Activated naive CD4-positive, alpha-beta T cell treated with anti-CD3 and anti-CD28 coated beads for 36 hours (primary cell): ENCODE measurements at regions not wholly inside any gene's neighbourhood (a gene's known extent, or its start where the extent isn't known, plus 50 kb on each side); places are given as distances from the start of the nearest gene placed in this dataset.
"Not testable (repeated sequence)": the region's sequence is repeated elsewhere in the genome, so short reads cannot be mapped to it uniquely, and the experiment has no call there.

Source experiments
- CTCF ChIA-PET: fragments of 350-600 bp; sonication (Branson Sonifier 250); formaldehyde crosslinking; loops from one replicate; lab custom pipeline; 2021; ENCODE audit warnings: antibody characterized with exemption; lab: Charles Lee
- DNase-seq: peaks from one replicate; pipeline ENCODE4 v3.0.0-alpha.2; 2020
- H3K27ac Mint-ChIP-seq: one replicate; pipeline ENCODE4 v1.8.0; 2021; ENCODE audit warnings: mild to moderate bottlenecking, mixed read lengths
- H3K27me3 Mint-ChIP-seq: one replicate; pipeline ENCODE4 v1.8.0; 2021; ENCODE audit warnings: low read depth, mixed read lengths
- H3K36me3 Mint-ChIP-seq: one replicate; pipeline ENCODE4 v1.8.0; 2021; ENCODE audit warnings: low read depth, mixed read lengths
- H3K4me1 Mint-ChIP-seq: one replicate; pipeline ENCODE4 v1.8.0; 2021; ENCODE audit warnings: low read depth, mixed read lengths
- H3K4me3 Mint-ChIP-seq: one replicate; pipeline ENCODE4 v1.8.0; 2021; ENCODE audit warnings: mild to moderate bottlenecking, moderate library complexity, mixed read lengths
- H3K9me3 Mint-ChIP-seq: one replicate; pipeline ENCODE4 v1.8.0; 2021; ENCODE audit warnings: mixed read lengths
- intact Hi-C: fragments of 100-400 bp; cut with micrococcal nuclease; formaldehyde crosslinking; loops from one replicate; pipeline ENCODE4 v1.15.1; 2023

GRCh38 chrX:522456-522855 is 108.1 kb upstream of the SHOX start:
- no peak overlapping the region for H3K27ac Mint-ChIP-seq
- H3K27me3 Mint-ChIP-seq = peaks cover 8% of the 10 kb centered on the region
- intact Hi-C loops = no loop called here
- no peak for DNase-seq
- H3K9me3 Mint-ChIP-seq = peaks cover 12% of the 10 kb centered on the region
- CTCF ChIA-PET = no interaction called here
- no peak overlapping the region for H3K4me3 Mint-ChIP-seq
- no peaks in the 10 kb centered on the region for H3K36me3 Mint-ChIP-seq
- H3K4me1 Mint-ChIP-seq = no peaks in the 10 kb centered on the region

- H3K4me3 Mint-ChIP-seq = no peak overlapping the region
- peaks cover 6% of the 10 kb centered on the region for H3K27me3 Mint-ChIP-seq
- CTCF ChIA-PET = no interaction called here
- peaks cover 18% of the 10 kb centered on the region for H3K9me3 Mint-ChIP-seq
- no peak overlapping the region for H3K27ac Mint-ChIP-seq
- intact Hi-C loops = no loop called here
- H3K36me3 Mint-ChIP-seq = no peaks in the 10 kb centered on the region
- no peaks in the 10 kb centered on the region for H3K4me1 Mint-ChIP-seq
- DNase-seq = no peak
Measured at GRCh38 chrX:525134-525533, 105.5 kb upstream of the SHOX start.

GRCh38 chrX:526295-527224 is 104.0 kb upstream of the SHOX start:
- Mint-ChIP-seq H3K36me3 (no peaks in the 10 kb centered on the region), H3K27ac (no peak overlapping the region), H3K4me3 (no peak overlapping the region), H3K9me3 (peaks cover 17% of the 10 kb centered on the region), H3K27me3 (peaks cover 4% of the 10 kb centered on the region), H3K4me1 (no peaks in the 10 kb centered on the region)
- intact Hi-C loops = no loop called here
- no peak for DNase-seq
- CTCF ChIA-PET = no interaction called here

GRCh38 chrX:530726-531610 is 99.6 kb upstream of the SHOX start:
- DNase-seq = no peak
- CTCF ChIA-PET = no interaction called here
- Mint-ChIP-seq H3K36me3 (no peaks in the 10 kb centered on the region), H3K9me3 (peaks cover 11% of the 10 kb centered on the region), H3K4me1 (no peaks in the 10 kb centered on the region), H3K27me3 (peaks cover 4% of the 10 kb centered on the region), H3K4me3 (no peak overlapping the region), H3K27ac (no peak overlapping the region)
- intact Hi-C loops = no loop called here

GRCh38 chrX:531611-531936 is 99.0 kb upstream of the SHOX start:
- CTCF ChIA-PET = no interaction called here
- Mint-ChIP-seq H3K4me1 (no peaks in the 10 kb centered on the region), H3K27me3 (no peaks in the 10 kb centered on the region), H3K9me3 (peaks cover 9% of the 10 kb centered on the region), H3K36me3 (no peaks in the 10 kb centered on the region), H3K27ac (no peak overlapping the region), H3K4me3 (no peak overlapping the region)
- intact Hi-C loops = no loop called here
- DNase-seq = no peak

GRCh38 chrX:534804-535203 is 95.8 kb upstream of the SHOX start:
- DNase-seq = no peak
- Mint-ChIP-seq H3K36me3 (peaks cover 1% of the 10 kb centered on the region), H3K27ac (no peak overlapping the region), H3K4me3 (no peak overlapping the region), H3K9me3 (peaks cover 2% of the 10 kb centered on the region), H3K27me3 (no peaks in the 10 kb centered on the region), H3K4me1 (no peaks in the 10 kb centered on the region)
- CTCF ChIA-PET = no interaction called here
- intact Hi-C loops = no loop called here

- no peaks in the 10 kb centered on the region for H3K4me1 Mint-ChIP-seq
- H3K27me3 Mint-ChIP-seq = no peaks in the 10 kb centered on the region
- H3K4me3 Mint-ChIP-seq = no peak overlapping the region
- H3K9me3 Mint-ChIP-seq = peaks cover 1% of the 10 kb centered on the region
- H3K36me3 Mint-ChIP-seq = peaks cover 1% of the 10 kb centered on the region
- intact Hi-C loops = no loop called here
- H3K27ac Mint-ChIP-seq = no peak overlapping the region
- DNase-seq = no peak
- CTCF ChIA-PET = no interaction called here
Measured at GRCh38 chrX:536616-537015, 94.0 kb upstream of the SHOX start.

- no peak overlapping the region for H3K4me3 Mint-ChIP-seq
- CTCF ChIA-PET = no interaction called here
- no peak for DNase-seq
- no peaks in the 10 kb centered on the region for H3K27me3 Mint-ChIP-seq
- H3K36me3 Mint-ChIP-seq = peaks cover 1% of the 10 kb centered on the region
- H3K9me3 Mint-ChIP-seq = peaks cover 1% of the 10 kb centered on the region
- H3K4me1 Mint-ChIP-seq = no peaks in the 10 kb centered on the region
- intact Hi-C loops = no loop called here
- H3K27ac Mint-ChIP-seq = no peak overlapping the region
Measured at GRCh38 chrX:537151-537550, 93.4 kb upstream of the SHOX start.

GRCh38 chrX:538311-538710 is 92.3 kb upstream of the SHOX start:
- H3K36me3 Mint-ChIP-seq = peaks cover 1% of the 10 kb centered on the region
- intact Hi-C loops = no loop called here
- H3K9me3 Mint-ChIP-seq = peaks cover 1% of the 10 kb centered on the region
- H3K27me3 Mint-ChIP-seq = no peaks in the 10 kb centered on the region
- CTCF ChIA-PET = no interaction called here
- no peak for DNase-seq
- no peak overlapping the region for H3K27ac Mint-ChIP-seq
- H3K4me1 Mint-ChIP-seq = no peaks in the 10 kb centered on the region
- no peak overlapping the region for H3K4me3 Mint-ChIP-seq

- H3K9me3 Mint-ChIP-seq, intact Hi-C loops, DNase-seq, H3K4me1 Mint-ChIP-seq, CTCF ChIA-PET, H3K4me3 Mint-ChIP-seq, H3K27me3 Mint-ChIP-seq, H3K36me3 Mint-ChIP-seq, H3K27ac Mint-ChIP-seq: not testable (repeated sequence)
Measured at GRCh38 chrX:541006-541405, 89.6 kb upstream of the SHOX start.

GRCh38 chrX:542179-542578 is 88.4 kb upstream of the SHOX start:
- H3K9me3 Mint-ChIP-seq = peaks cover 4% of the 10 kb centered on the region
- CTCF ChIA-PET = no interaction called here
- peaks cover 1% of the 10 kb centered on the region for H3K36me3 Mint-ChIP-seq
- H3K4me3 Mint-ChIP-seq = no peak overlapping the region
- no peaks in the 10 kb centered on the region for H3K27me3 Mint-ChIP-seq
- H3K4me1 Mint-ChIP-seq = no peaks in the 10 kb centered on the region
- no peak for DNase-seq
- intact Hi-C loops = no loop called here
- H3K27ac Mint-ChIP-seq = no peak overlapping the region

GRCh38 chrX:545452-545885 is 85.1 kb upstream of the SHOX start:
- H3K27me3 Mint-ChIP-seq = no peaks in the 10 kb centered on the region
- intact Hi-C loops = no loop called here
- H3K27ac Mint-ChIP-seq = no peak overlapping the region
- peaks cover 14% of the 10 kb centered on the region for H3K9me3 Mint-ChIP-seq
- no peaks in the 10 kb centered on the region for H3K36me3 Mint-ChIP-seq
- no peak for DNase-seq
- CTCF ChIA-PET = no interaction called here
- H3K4me3 Mint-ChIP-seq = no peak overlapping the region
- H3K4me1 Mint-ChIP-seq = no peaks in the 10 kb centered on the region

GRCh38 chrX:550514-550913 is 80.1 kb upstream of the SHOX start:
- no peaks in the 10 kb centered on the region for H3K36me3 Mint-ChIP-seq
- H3K9me3 Mint-ChIP-seq = peaks cover 19% of the 10 kb centered on the region
- H3K4me3 Mint-ChIP-seq = no peak overlapping the region
- no peak for DNase-seq
- H3K27ac Mint-ChIP-seq = no peak overlapping the region
- intact Hi-C loops = no loop called here
- CTCF ChIA-PET = no interaction called here
- no peaks in the 10 kb centered on the region for H3K4me1 Mint-ChIP-seq
- H3K27me3 Mint-ChIP-seq = no peaks in the 10 kb centered on the region
